ENCODE measurements at regions not wholly inside any gene's neighbourhood (a gene's known extent, or its start where the extent isn't known, plus 50 kb on each side); places are given as distances from the start of the nearest gene placed in this dataset.

DNA sequence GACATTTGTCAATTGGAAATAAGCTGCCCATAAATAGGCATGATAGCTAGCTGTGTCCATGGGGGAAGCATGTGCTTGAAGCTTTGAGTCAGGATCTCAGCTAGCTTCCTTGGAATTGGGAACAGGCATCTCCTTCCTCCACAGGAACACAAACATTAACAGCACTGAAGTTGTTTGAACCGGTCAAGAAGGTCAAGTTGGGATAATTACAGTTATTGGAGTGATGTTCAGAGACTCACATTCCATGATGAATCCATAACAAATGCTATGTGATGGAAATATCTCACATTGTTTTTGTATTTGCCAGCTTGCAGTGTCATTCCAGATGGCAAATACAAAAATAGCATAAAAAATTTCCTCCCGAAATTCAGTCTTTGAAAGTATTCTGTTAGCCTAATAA lies 347.6 kb upstream of the SMIM21 start:
- TF ChIP-seq, protein P1, sequence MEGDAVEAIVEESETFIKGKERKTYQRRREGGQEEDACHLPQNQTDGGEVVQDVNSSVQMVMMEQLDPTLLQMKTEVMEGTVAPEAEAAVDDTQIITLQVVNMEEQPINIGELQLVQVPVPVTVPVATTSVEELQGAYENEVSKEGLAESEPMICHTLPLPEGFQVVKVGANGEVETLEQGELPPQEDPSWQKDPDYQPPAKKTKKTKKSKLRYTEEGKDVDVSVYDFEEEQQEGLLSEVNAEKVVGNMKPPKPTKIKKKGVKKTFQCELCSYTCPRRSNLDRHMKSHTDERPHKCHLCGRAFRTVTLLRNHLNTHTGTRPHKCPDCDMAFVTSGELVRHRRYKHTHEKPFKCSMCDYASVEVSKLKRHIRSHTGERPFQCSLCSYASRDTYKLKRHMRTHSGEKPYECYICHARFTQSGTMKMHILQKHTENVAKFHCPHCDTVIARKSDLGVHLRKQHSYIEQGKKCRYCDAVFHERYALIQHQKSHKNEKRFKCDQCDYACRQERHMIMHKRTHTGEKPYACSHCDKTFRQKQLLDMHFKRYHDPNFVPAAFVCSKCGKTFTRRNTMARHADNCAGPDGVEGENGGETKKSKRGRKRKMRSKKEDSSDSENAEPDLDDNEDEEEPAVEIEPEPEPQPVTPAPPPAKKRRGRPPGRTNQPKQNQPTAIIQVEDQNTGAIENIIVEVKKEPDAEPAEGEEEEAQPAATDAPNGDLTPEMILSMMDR (conservative IDR thresholded peaks at IDR 0.05 in 1 of 2, IDR thresholded peaks at IDR 0.05 in 1 of 2; ENCODE audit: low read depth in 1 of 2, low read length in 2 of 2), result no peak
- TF ChIP-seq EZH2 (IDR thresholded peaks at IDR 0.05; ENCODE audit: low read length, missing control alignments), result no peak

Measured in fibroblast of lung (primary cell).